BE2C (cell line): ENCODE measurements at regions not wholly inside any gene's neighbourhood (a gene's known extent, or its start where the extent isn't known, plus 50 kb on each side); places are given as distances from the start of the nearest gene placed in this dataset.

ENCODE experiments used
- DNase-seq: peaks from one replicate; pipeline ENCODE4 v3.0.0-alpha.2; 2020
- H3K27me3 ChIP-seq: fragments of 250-450 bp; sonication (Bioruptor Pico); 2 replicates; pipeline ENCODE4 v1.5.1; 2020; ENCODE audit warnings: mild to moderate bottlenecking
- H3K36me3 ChIP-seq: fragments of 250-450 bp; sonication (Bioruptor Pico); 2 replicates; pipeline ENCODE4 v1.5.1; 2020; ENCODE audit warnings: mild to moderate bottlenecking
- H3K4me1 ChIP-seq: fragments of 250-450 bp; sonication (Bioruptor Pico); 2 replicates; pipeline ENCODE4 v1.5.1; 2020
- H3K4me3 ChIP-seq: 2 replicates; pipeline ENCODE4 v1.5.1; 2011; ENCODE audit warnings: low read depth, low read length
- H3K9me3 ChIP-seq: fragments of 250-450 bp; sonication (Bioruptor Pico); 2 replicates; pipeline ENCODE4 v1.5.1; 2020
- CTCF ChIP-seq: IDR thresholded peaks from 2 replicates; pipeline ENCODE4 v1.5.1; 2012; ENCODE audit warnings: mild to moderate bottlenecking, low read depth, low read length

- Histone ChIP-seq H3K36me3 (no peaks in the 10 kb centered on the region), H3K4me1 (no peaks in the 10 kb centered on the region), H3K27me3 (no peaks in the 10 kb centered on the region), H3K4me3 (no peak overlapping the region), H3K9me3 (peaks cover 6% of the 10 kb centered on the region; the same call in 1 of the 2 replicates)
- no peak for TF ChIP-seq CTCF
- no peak for DNase-seq
Observed at GRCh38 chr4:12042818-12043217, 614.1 kb upstream of the HS3ST1 start.

- no peaks in the 10 kb centered on the region for H3K36me3 ChIP-seq
- TF ChIP-seq CTCF: no peak
- H3K27me3 ChIP-seq: no peaks in the 10 kb centered on the region
Observed at GRCh38 chr4:12041828-12042227, 613.1 kb upstream of the HS3ST1 start.

GRCh38 chr4:12036450-12036849, 607.8 kb upstream of the HS3ST1 start:
- no peak for TF ChIP-seq CTCF
- H3K27me3 ChIP-seq: no peaks in the 10 kb centered on the region
- peaks cover 6% of the 10 kb centered on the region; the same call in 1 of the 2 replicates for H3K9me3 ChIP-seq

More at GRCh38 chr4:12041828-12042227, 613.1 kb upstream of the HS3ST1 start:
- no peaks in the 10 kb centered on the region for H3K4me1 ChIP-seq
- DNase-seq: no peak
- H3K9me3 ChIP-seq: peaks cover 6% of the 10 kb centered on the region; the same call in 1 of the 2 replicates
- H3K4me3 ChIP-seq: no peak overlapping the region

GRCh38 chr4:12028258-12028657, 599.6 kb upstream of the HS3ST1 start:
- H3K4me3 ChIP-seq: no peak overlapping the region
- H3K4me1 ChIP-seq: no peaks in the 10 kb centered on the region
- no peak for DNase-seq
- H3K36me3 ChIP-seq: no peaks in the 10 kb centered on the region
- no peak for TF ChIP-seq CTCF
- H3K27me3 ChIP-seq: no peaks in the 10 kb centered on the region
- H3K9me3 ChIP-seq: no peaks in the 10 kb centered on the region

More at GRCh38 chr4:12036450-12036849, 607.8 kb upstream of the HS3ST1 start:
- DNase-seq: no peak
- no peak overlapping the region for H3K4me3 ChIP-seq
- H3K4me1 ChIP-seq: no peaks in the 10 kb centered on the region
- H3K36me3 ChIP-seq: no peaks in the 10 kb centered on the region

- no peak for TF ChIP-seq CTCF
- Histone ChIP-seq H3K36me3 (no peaks in the 10 kb centered on the region), H3K27me3 (no peaks in the 10 kb centered on the region), H3K4me1 (no peaks in the 10 kb centered on the region), H3K9me3 (no peaks in the 10 kb centered on the region), H3K4me3 (no peak overlapping the region)
- no peak for DNase-seq
Observed at GRCh38 chr4:12022409-12022808, 593.7 kb upstream of the HS3ST1 start.

GRCh38 chr4:12016729-12017128, 588.0 kb upstream of the HS3ST1 start:
- H3K36me3 ChIP-seq: no peaks in the 10 kb centered on the region
- H3K4me1 ChIP-seq: no peaks in the 10 kb centered on the region
- H3K9me3 ChIP-seq: no peaks in the 10 kb centered on the region; the same call in none of the 2 replicates
- H3K4me3 ChIP-seq: no peak overlapping the region
- no peak for DNase-seq
- TF ChIP-seq CTCF: no peak
- no peaks in the 10 kb centered on the region for H3K27me3 ChIP-seq
